HEK293T (cell line): ENCODE measurements at regions not wholly inside any gene's neighbourhood (a gene's known extent, or its start where the extent isn't known, plus 50 kb on each side); places are given as distances from the start of the nearest gene placed in this dataset.

Experiments used
- BHLHE40 ChIP-seq: fragments of 450-650 bp; IDR thresholded peaks from 2 replicates; pipeline ENCODE4 v1.6.1; 2016; ENCODE audit warnings: mild to moderate bottlenecking, moderate library complexity, borderline replicate concordance
- FOXA1 ChIP-seq: fragments of 450-650 bp; IDR thresholded peaks from 2 replicates; pipeline ENCODE4 v1.6.1; 2016; ENCODE audit warnings: mild to moderate bottlenecking
- FOXK2 ChIP-seq: fragments of 450-650 bp; IDR thresholded peaks from 2 replicates; pipeline ENCODE4 v1.6.1; 2016; ENCODE audit warnings: mild to moderate bottlenecking
- FOXM1 ChIP-seq: fragments of 450-650 bp; IDR thresholded peaks from 2 replicates; pipeline ENCODE4 v1.6.1; 2017; ENCODE audit warnings: mild to moderate bottlenecking, borderline replicate concordance
- HDGF ChIP-seq: fragments of 450-650 bp; IDR thresholded peaks from 2 replicates; pipeline ENCODE4 v1.6.1; 2017; ENCODE audit warnings: antibody characterized with exemption, borderline replicate concordance
- LEF1 ChIP-seq: fragments of 450-650 bp; IDR thresholded peaks from 2 replicates; pipeline ENCODE4 v1.6.1; 2017; ENCODE audit warnings: mild to moderate bottlenecking, borderline replicate concordance
- NFRKB ChIP-seq: fragments of 450-650 bp; IDR thresholded peaks from 2 replicates; pipeline ENCODE4 v1.6.1; 2016; ENCODE audit warnings: mild to moderate bottlenecking, moderate library complexity
- PKNOX1 ChIP-seq: fragments of 450-650 bp; IDR thresholded peaks from 2 replicates; pipeline ENCODE4 v1.6.1; 2016
- SP1 ChIP-seq: fragments of 450-650 bp; IDR thresholded peaks from 2 replicates; pipeline ENCODE4 v1.6.1; 2017
- SUZ12 ChIP-seq: fragments of 450-650 bp; IDR thresholded peaks from 2 replicates; pipeline ENCODE4 v1.6.1; 2016; ENCODE audit warnings: mild to moderate bottlenecking
- ZNF384 ChIP-seq: fragments of 450-650 bp; IDR thresholded peaks from 2 replicates; pipeline ENCODE4 v1.6.1; 2016

- no peak for TF ChIP-seq HDGF
- TF ChIP-seq ZNF384, result no peak
- no peak for TF ChIP-seq SP1
- TF ChIP-seq FOXM1, result no peak
- TF ChIP-seq FOXK2, result no peak
- no peak for TF ChIP-seq LEF1
- TF ChIP-seq SUZ12, result no peak
- no peak for TF ChIP-seq BHLHE40
- no peak for TF ChIP-seq NFRKB
- TF ChIP-seq FOXA1, result no peak
- TF ChIP-seq PKNOX1, result no peak
These were observed 189.5 kb upstream of the ANKRD50 start for GRCh38 chr4:124902001-124902515.
